Stomach (tissue), 8 donors: ENCODE measurements at regions not wholly inside any gene's neighbourhood (a gene's known extent, or its start where the extent isn't known, plus 50 kb on each side); places are given as distances from the start of the nearest gene placed in this dataset.
A peak's percentile ranks its signal among the peaks of the same experiment; 100 is the strongest.

Source experiments
- DNase-seq, 2 donors: peaks; one replicate each; pipeline versions ENCODE4 v3.0.0 to v3.0.0-alpha.2; 2013 to 2019
- H3K27ac ChIP-seq, 5 donors: fragments of 200-600 bp in 4 of 5; sonication (generic) in 4 of 5; one replicate each; pipeline ENCODE4 v1.5.1; 2013 to 2019; ENCODE audit warnings: mild to moderate bottlenecking in 1 of 5, moderate library complexity in 1 of 5
- H3K27me3 ChIP-seq, 3 donors: fragments of 200-600 bp; sonication (generic); one replicate each; pipeline ENCODE4 v1.5.1; 2017 to 2019; ENCODE audit warnings: mixed run types in 1 of 3
- H3K36me3 ChIP-seq, 4 donors: fragments of 200-600 bp; sonication (generic); 1 replicate in 3 of 4; 2 replicates in 1 of 4; pipeline ENCODE4 v1.5.1; 2016 to 2019
- H3K4me1 ChIP-seq, 4 donors: fragments of 200-600 bp; sonication (generic); one replicate each; pipeline ENCODE4 v1.5.1; 2016 to 2019
- H3K4me3 ChIP-seq, 4 donors: fragments of 200-600 bp; sonication (generic) in 3 of 4; one replicate each; pipeline ENCODE4 v1.5.1; 2016 to 2019; ENCODE audit warnings: mild to moderate bottlenecking in 1 of 4
- H3K9me3 ChIP-seq, 4 donors: fragments of 200-600 bp; sonication (generic); one replicate each; pipeline ENCODE4 v1.5.1; 2016 to 2019
- CTCF ChIP-seq, 7 experiments: fragments of 450-650 bp in 4 of 7; fragments of 200-600 bp in 3 of 7; sonication (generic) in 3 of 7; IDR thresholded peaks; one replicate each; pipeline ENCODE4 v1.5.1; 2016 to 2019; ENCODE audit warnings: antibody characterized with exemption in 7 of 7, control low read depth in 2 of 7, mild to moderate bottlenecking in 1 of 7
- EP300 ChIP-seq: sonication (generic); formaldehyde crosslinking; IDR thresholded peaks from one replicate; pipeline ENCODE4 v1.6.1; 2017; ENCODE audit warnings: antibody characterized with exemption
- POLR2A ChIP-seq, 4 donors: fragments of 450-650 bp; IDR thresholded peaks; one replicate each; pipeline ENCODE4 v1.6.1; 2016; ENCODE audit warnings: antibody characterized with exemption in 4 of 4, control low read depth in 2 of 4, mild to moderate bottlenecking in 1 of 4, moderate library complexity in 1 of 4
- POLR2AphosphoS5 ChIP-seq, 3 donors: sonication (generic); formaldehyde crosslinking; IDR thresholded peaks; one replicate each; pipeline ENCODE4 v1.6.1; 2016; ENCODE audit warnings: antibody characterized with exemption in 3 of 3
- WGBS, 5 donors: extraction: QIAGEN DNeasy Blood & Tissue Kit in 3 of 5; methylation state at CpG; one replicate each; pipeline versions ENCODE4 v1.1.5 to v1.1.7; 2013 to 2018; 5-methylcytosine and 5-hydroxymethylcytosine counted together
- intact Hi-C: fragments of 100-400 bp; cut with DNase I; formaldehyde crosslinking; loops from one replicate; pipeline ENCODE4 v1.15.1; 2023; ENCODE audit warnings: low total_unique reads
- donor health status: healthy with polysubstance abuse.
- donor health status: Bipolar disorder and iron deficiency.
- donor health status: healthy.

GRCh38 chr9:90540734-90541133 is 101.9 kb downstream of the DIRAS2 start:
- Histone ChIP-seq H3K4me3 (no peak overlapping the region), H3K27ac (no peak overlapping the region), H3K27me3 (no peaks in the 10 kb centered on the region), H3K9me3 (no peaks in the 10 kb centered on the region), H3K4me1 (no peaks in the 10 kb centered on the region), H3K36me3 (no peaks in the 10 kb centered on the region)
- WGBS, 5 donors = 46 to 97% (median 92%) methylated on average over 1 of the region's 1 CpG
- no peak for DNase-seq
- intact Hi-C loops = no loop called here
- TF ChIP-seq EP300 (no peak), POLR2AphosphoS5 (IDR thresholded peaks at IDR 0.05) (no peak), POLR2A (IDR thresholded peaks at IDR 0.05) (no peak), CTCF (IDR thresholded peaks at IDR 0.05) (no peak)

DNA sequence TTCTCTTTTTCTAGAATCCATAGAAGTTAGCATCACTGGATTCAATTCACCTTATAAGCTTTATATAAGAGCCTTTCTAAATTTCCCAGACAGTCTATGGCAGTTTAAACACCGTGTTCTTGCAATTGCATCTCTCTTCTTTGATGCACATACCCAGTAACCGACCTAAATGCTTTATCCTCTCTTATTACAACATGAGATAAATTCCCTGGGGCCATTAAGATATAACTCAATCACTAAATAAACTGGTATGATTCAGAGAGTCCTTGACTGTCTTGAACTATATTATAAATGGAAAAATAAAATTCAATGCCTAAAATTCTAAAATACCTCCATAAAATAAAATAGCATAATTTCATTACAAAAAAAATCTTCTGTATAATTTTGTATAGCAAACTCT is 98.1 kb downstream of the DIRAS2 start:
- H3K36me3 ChIP-seq = no peaks in the 10 kb centered on the region
- no peaks in the 10 kb centered on the region for H3K4me1 ChIP-seq
- no peak overlapping the region for H3K27ac ChIP-seq
- DNase-seq = no peak
- H3K9me3 ChIP-seq = peaks cover 0 to 17% (median 6%) of the 10 kb centered on the region in 4 donors
- TF ChIP-seq CTCF (IDR thresholded peaks at IDR 0.05) = no peak
- no peak for TF ChIP-seq POLR2A (IDR thresholded peaks at IDR 0.05)
- no peak for TF ChIP-seq POLR2AphosphoS5 (IDR thresholded peaks at IDR 0.05)
- TF ChIP-seq EP300 = no peak
- intact Hi-C loops = no loop called here
- 66 to 79% (median 71%) methylated on average over 2 of the region's 2 CpGs for WGBS, 5 donors
- no peak overlapping the region for H3K4me3 ChIP-seq
- no peaks in the 10 kb centered on the region for H3K27me3 ChIP-seq

DNA sequence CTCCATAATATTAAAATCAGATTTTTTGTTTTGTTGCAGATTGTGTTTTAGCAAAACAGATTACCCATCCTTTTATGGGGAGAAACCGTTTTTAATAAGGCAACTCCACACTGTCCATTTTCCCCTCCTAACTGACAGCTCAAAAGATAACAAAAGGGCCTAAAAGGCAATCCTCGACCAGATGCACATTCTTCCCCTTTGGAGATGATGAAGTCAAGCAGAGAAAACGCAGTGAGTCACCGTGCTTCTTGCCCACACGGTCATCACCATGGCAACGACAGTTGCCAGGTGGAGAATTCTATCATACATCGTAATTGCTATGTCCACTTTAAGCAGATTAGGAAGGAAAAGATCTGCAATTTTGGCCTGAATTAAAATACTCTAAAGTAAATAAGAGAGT is 96.4 kb downstream of the DIRAS2 start:
- H3K4me3 ChIP-seq = no peak overlapping the region
- H3K9me3 ChIP-seq = peaks cover 0 to 18% (median 6%) of the 10 kb centered on the region in 4 donors
- intact Hi-C loops = no loop called here
- H3K27me3 ChIP-seq = no peaks in the 10 kb centered on the region
- no peaks in the 10 kb centered on the region for H3K4me1 ChIP-seq
- TF ChIP-seq EP300 = no peak
- TF ChIP-seq POLR2A (IDR thresholded peaks at IDR 0.05) = no peak
- TF ChIP-seq POLR2AphosphoS5 (IDR thresholded peaks at IDR 0.05) = no peak
- DNase-seq = peak in 1 of 2 donors; percentile 78
- no peaks in the 10 kb centered on the region for H3K36me3 ChIP-seq
- no peak overlapping the region for H3K27ac ChIP-seq
- 23 to 34% (median 28%) methylated on average over 7 of the region's 7 CpGs for WGBS, 5 donors

DNA sequence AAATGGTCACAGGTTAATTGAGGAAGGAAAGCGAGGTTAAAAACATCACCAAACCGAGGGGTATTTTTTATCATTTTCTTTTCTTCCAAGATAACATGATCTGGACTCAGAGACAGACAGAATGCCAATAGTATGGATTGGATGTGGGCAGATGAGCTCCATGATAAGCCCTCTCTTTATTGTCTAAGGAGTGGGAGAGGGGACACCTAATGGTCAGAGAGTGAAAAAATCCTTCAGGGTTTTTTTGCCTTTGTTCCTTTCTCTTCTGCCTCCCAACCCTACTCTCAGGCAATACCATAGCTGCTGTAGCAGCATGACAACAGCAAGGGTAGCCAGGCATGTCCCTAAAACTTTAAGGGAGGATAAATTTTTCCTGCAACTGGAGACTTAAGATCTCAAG is 94.7 kb downstream of the DIRAS2 start:
- TF ChIP-seq POLR2A (IDR thresholded peaks at IDR 0.05) (no peak), POLR2AphosphoS5 (IDR thresholded peaks at IDR 0.05) (no peak), CTCF (IDR thresholded peaks at IDR 0.05) (no peak), EP300 (no peak)
- Histone ChIP-seq H3K27ac (no peak overlapping the region), H3K4me1 (no peaks in the 10 kb centered on the region), H3K27me3 (no peaks in the 10 kb centered on the region), H3K36me3 (no peaks in the 10 kb centered on the region), H3K4me3 (no peak overlapping the region), H3K9me3 (peaks cover 0 to 18% (median 6%) of the 10 kb centered on the region in 4 donors)
- WGBS, 5 donors = 81 to 89% (median 85%) methylated on average over 2 of the region's 2 CpGs
- no peak for DNase-seq
- intact Hi-C loops = no loop called here

DNA sequence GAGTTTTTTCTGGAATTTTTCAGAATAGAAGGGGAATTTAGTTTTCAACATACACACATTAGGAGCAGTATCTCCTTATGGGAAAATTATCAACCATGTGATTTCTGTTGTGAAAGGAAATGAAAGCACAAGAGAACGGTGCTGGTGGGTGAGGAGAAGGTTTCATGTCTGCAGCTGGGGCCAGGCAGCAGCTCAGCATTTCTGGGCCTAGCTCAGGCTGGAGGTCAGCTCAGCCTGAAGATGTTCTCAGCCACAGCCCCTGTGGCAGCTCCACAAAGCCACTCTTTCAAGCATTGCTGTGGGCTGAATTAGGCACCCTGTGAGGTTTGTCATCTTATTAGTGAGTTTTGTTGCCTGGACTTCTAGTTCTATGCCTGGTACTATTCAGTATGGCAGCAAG is 90.3 kb downstream of the DIRAS2 start:
- peaks cover 0 to 18% (median 6%) of the 10 kb centered on the region in 4 donors for H3K9me3 ChIP-seq
- no peaks in the 10 kb centered on the region for H3K4me1 ChIP-seq
- no peaks in the 10 kb centered on the region for H3K27me3 ChIP-seq
- 48 to 70% (median 60%) methylated on average over 1 of the region's 1 CpG for WGBS, 5 donors
- intact Hi-C loops = no loop called here
- no peak overlapping the region for H3K4me3 ChIP-seq
- H3K36me3 ChIP-seq = no peaks in the 10 kb centered on the region
- DNase-seq = no peak
- no peak for TF ChIP-seq EP300
- TF ChIP-seq POLR2A (IDR thresholded peaks at IDR 0.05) = no peak
- no peak for TF ChIP-seq POLR2AphosphoS5 (IDR thresholded peaks at IDR 0.05)
- TF ChIP-seq CTCF (IDR thresholded peaks at IDR 0.05) = no peak
- H3K27ac ChIP-seq = no peak overlapping the region
